ENCODE measurements at regions not wholly inside any gene's neighbourhood (a gene's known extent, or its start where the extent isn't known, plus 50 kb on each side); places are given as distances from the start of the nearest gene placed in this dataset.

GRCh38 chr11:26244207-26244606 lies 87.7 kb upstream of the ANO3 start:
- Histone ChIP-seq H3K27ac (peak overlapping the region; percentile 48 to 50), H3K4me1 (peaks cover 0 to 10% (median 0%) of the 10 kb centered on the region in 4 donors), H3K36me3 (no peaks in the 10 kb centered on the region), H3K9me3 (no peaks in the 10 kb centered on the region), H3K4me3 (peak overlapping the region in 1 of 2 donors; percentile 18), H3K27me3 (no peaks in the 10 kb centered on the region)
- intact Hi-C loops (cut with DNase I; ENCODE audit: low total_unique reads) = no loop called here
- DNase-seq = no peak
- TF ChIP-seq, protein P1, sequence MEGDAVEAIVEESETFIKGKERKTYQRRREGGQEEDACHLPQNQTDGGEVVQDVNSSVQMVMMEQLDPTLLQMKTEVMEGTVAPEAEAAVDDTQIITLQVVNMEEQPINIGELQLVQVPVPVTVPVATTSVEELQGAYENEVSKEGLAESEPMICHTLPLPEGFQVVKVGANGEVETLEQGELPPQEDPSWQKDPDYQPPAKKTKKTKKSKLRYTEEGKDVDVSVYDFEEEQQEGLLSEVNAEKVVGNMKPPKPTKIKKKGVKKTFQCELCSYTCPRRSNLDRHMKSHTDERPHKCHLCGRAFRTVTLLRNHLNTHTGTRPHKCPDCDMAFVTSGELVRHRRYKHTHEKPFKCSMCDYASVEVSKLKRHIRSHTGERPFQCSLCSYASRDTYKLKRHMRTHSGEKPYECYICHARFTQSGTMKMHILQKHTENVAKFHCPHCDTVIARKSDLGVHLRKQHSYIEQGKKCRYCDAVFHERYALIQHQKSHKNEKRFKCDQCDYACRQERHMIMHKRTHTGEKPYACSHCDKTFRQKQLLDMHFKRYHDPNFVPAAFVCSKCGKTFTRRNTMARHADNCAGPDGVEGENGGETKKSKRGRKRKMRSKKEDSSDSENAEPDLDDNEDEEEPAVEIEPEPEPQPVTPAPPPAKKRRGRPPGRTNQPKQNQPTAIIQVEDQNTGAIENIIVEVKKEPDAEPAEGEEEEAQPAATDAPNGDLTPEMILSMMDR (IDR thresholded peaks at IDR 0.05) = no peak

GRCh38 chr11:26245046-26245445 lies 86.9 kb upstream of the ANO3 start:
- Histone ChIP-seq H3K9me3 (no peaks in the 10 kb centered on the region), H3K27ac (no peak overlapping the region), H3K27me3 (no peaks in the 10 kb centered on the region), H3K36me3 (no peaks in the 10 kb centered on the region), H3K4me3 (no peak overlapping the region), H3K4me1 (peaks cover 0 to 10% (median 0%) of the 10 kb centered on the region in 4 donors)
- intact Hi-C loops (cut with DNase I; ENCODE audit: low total_unique reads) = no loop called here
- TF ChIP-seq, protein P1 (IDR thresholded peaks at IDR 0.05) = no peak
- no peak for DNase-seq

DNA sequence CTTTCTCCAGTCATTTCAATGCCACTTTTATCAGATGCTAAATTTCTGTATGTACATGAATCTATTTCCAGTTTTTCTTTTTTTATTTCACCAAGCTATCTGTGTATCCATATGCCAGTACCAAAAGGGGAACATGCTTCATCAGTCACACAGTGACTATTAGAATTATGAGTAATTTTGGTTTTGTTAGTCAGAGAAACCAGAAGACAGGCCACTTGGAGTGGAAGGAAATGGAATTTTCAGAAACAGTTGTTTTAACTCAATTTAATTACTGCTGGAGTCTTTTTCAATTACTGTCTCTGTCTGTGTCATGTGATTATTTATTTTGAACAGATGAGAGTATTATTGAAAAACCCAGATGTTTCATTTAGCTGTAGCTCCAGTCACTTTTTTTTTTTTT lies 84.6 kb upstream of the ANO3 start:
- intact Hi-C loops (cut with DNase I; ENCODE audit: low total_unique reads) = no loop called here
- Histone ChIP-seq H3K4me3 (no peak overlapping the region), H3K9me3 (no peaks in the 10 kb centered on the region), H3K27me3 (no peaks in the 10 kb centered on the region), H3K27ac (no peak overlapping the region), H3K4me1 (peaks cover 0 to 10% (median 0%) of the 10 kb centered on the region in 4 donors), H3K36me3 (no peaks in the 10 kb centered on the region)
- DNase-seq = no peak
- TF ChIP-seq, protein P1 (IDR thresholded peaks at IDR 0.05) = no peak

DNA sequence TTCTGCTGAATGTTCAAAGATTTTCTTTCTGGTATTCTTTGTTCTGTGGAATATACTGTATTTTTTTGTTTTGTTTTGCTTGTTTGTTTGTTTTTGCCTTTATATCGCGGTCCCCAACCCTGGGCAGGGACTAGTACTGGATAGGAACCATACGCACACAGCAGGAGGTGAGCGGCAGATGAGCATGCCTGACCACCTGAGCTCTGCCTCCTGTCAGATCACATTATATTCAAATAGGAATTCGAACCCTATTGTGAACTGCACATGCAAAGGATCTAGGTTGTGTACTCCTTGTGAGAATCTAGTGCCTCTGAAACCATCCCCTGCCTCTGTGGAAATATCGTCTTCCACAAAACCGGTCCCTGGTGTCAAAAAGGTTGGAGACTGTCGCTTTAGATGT lies 83.3 kb upstream of the ANO3 start:
- DNase-seq = no peak
- no peak overlapping the region for H3K4me3 ChIP-seq
- no peaks in the 10 kb centered on the region for H3K9me3 ChIP-seq
- no peak overlapping the region for H3K27ac ChIP-seq
- intact Hi-C loops (cut with DNase I; ENCODE audit: low total_unique reads) = no loop called here
- TF ChIP-seq, protein P1 (IDR thresholded peaks at IDR 0.05) = no peak
- no peaks in the 10 kb centered on the region for H3K36me3 ChIP-seq
- peaks cover 0 to 6% (median 0%) of the 10 kb centered on the region in 4 donors for H3K4me1 ChIP-seq
- no peaks in the 10 kb centered on the region for H3K27me3 ChIP-seq

DNA sequence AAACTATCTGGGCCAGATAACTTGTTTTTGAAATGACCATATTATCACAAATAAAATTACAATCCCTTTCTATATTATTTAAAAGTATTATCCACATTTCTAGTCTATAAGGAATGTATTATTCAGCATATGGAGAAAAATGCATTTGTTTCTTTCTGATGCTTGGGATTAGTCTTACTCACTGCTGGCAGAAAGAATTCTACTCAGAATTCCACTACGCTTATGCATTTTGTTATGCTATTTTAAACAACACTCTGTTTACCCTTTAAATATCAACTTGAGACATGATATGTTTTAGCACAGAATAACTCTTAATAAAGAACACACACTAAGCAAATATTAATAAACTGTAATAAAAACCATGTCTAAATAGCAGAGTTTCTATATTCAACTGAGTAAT lies 77.6 kb upstream of the ANO3 start:
- Histone ChIP-seq H3K36me3 (no peaks in the 10 kb centered on the region), H3K4me3 (no peak overlapping the region), H3K27me3 (no peaks in the 10 kb centered on the region), H3K27ac (no peak overlapping the region), H3K4me1 (no peaks in the 10 kb centered on the region), H3K9me3 (no peaks in the 10 kb centered on the region)
- intact Hi-C loops (cut with DNase I; ENCODE audit: low total_unique reads) = no loop called here
- TF ChIP-seq, protein P1 (IDR thresholded peaks at IDR 0.05) = no peak
- no peak for DNase-seq

DNA sequence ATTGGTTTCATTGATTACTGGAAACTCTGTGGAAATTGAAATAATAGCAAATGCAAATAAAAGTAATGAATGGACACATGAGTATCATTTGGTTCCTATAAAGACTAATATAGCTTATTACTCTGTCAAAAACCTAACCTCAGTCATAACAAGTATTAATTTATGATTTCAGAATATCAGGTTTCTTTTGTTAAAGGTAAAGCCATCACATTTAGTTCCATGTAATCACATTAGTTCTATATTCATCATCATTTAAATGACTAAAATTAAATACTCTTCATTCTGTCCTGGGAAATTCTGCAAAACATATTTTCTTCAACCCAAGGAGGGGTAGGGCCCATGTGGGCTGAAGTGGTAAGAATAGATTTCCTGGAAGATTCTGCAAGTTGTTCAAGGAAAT lies 68.2 kb upstream of the ANO3 start:
- intact Hi-C loops (cut with DNase I; ENCODE audit: low total_unique reads) = no loop called here
- H3K36me3 ChIP-seq = no peaks in the 10 kb centered on the region
- H3K27ac ChIP-seq = no peak overlapping the region
- no peaks in the 10 kb centered on the region for H3K9me3 ChIP-seq
- peaks cover 0 to 7% (median 2%) of the 10 kb centered on the region in 4 donors for H3K4me1 ChIP-seq
- no peak for DNase-seq
- no peaks in the 10 kb centered on the region for H3K27me3 ChIP-seq
- no peak overlapping the region for H3K4me3 ChIP-seq
- TF ChIP-seq, protein P1 (IDR thresholded peaks at IDR 0.05) = no peak
